ENCODE measurements at regions not wholly inside any gene's neighbourhood (a gene's known extent, or its start where the extent isn't known, plus 50 kb on each side); places are given as distances from the start of the nearest gene placed in this dataset.

- no peak for TF ChIP-seq RFX5 (IDR thresholded peaks at IDR 0.05; ENCODE audit: low read depth, low read length)
- TF ChIP-seq CEBPB (IDR thresholded peaks at IDR 0.05; ENCODE audit: borderline replicate concordance, low read depth, low read length) = no peak
- no peak for TF ChIP-seq NPAS2 (CRISPR knock-in tag; IDR thresholded peaks at IDR 0.05; ENCODE audit: borderline replicate concordance)
- TF ChIP-seq REST (IDR thresholded peaks at IDR 0.05; ENCODE audit: borderline replicate concordance in 1 of 2, low read depth in 1 of 2, low read length in 2 of 2) = no peak
- TF ChIP-seq ZBTB7B (CRISPR knock-in tag; IDR thresholded peaks at IDR 0.05) = no peak
- TF ChIP-seq ETV6 (CRISPR knock-in tag; conservative IDR thresholded peaks at IDR 0.05) = no peak
- TF ChIP-seq ZNF367 (CRISPR knock-in tag; IDR thresholded peaks at IDR 0.05; ENCODE audit: borderline replicate concordance) = no peak
- no peak for TF ChIP-seq TARDBP (CRISPR knock-in tag; IDR thresholded peaks at IDR 0.05)
- TF ChIP-seq DDIT3 (CRISPR knock-in tag; IDR thresholded peaks at IDR 0.05) = no peak
- no peak for TF ChIP-seq MAFG (CRISPR knock-in tag; IDR thresholded peaks at IDR 0.05)
Observed at GRCh38 chr1:113194846-113195830, 122.1 kb downstream of the LRIG2 start.
